Activated CD8-positive, alpha-beta T cell treated with anti-CD3 and anti-CD28 coated beads for 36 hours (primary cell): ENCODE measurements at regions not wholly inside any gene's neighbourhood (a gene's known extent, or its start where the extent isn't known, plus 50 kb on each side); places are given as distances from the start of the nearest gene placed in this dataset.

Experiments
- ATAC-seq: fragments of 200-7000 bp; cut with Tn5 transposase; one replicate; pipeline ENCODE4 v1.10.0; 2021; ENCODE audit warnings: mild to moderate bottlenecking, moderate library complexity
- CTCF ChIA-PET: fragments of 350-600 bp; sonication (Branson Sonifier 250); formaldehyde crosslinking; loops from one replicate; lab custom pipeline; 2021; ENCODE audit warnings: antibody characterized with exemption; lab: Charles Lee
- POLR2A ChIA-PET: fragments of 350-600 bp; sonication (Branson Sonifier 250); formaldehyde crosslinking; loops from one replicate; lab custom pipeline; 2021; ENCODE audit warnings: antibody characterized with exemption; lab: Charles Lee
- DNase-seq: peaks from one replicate; pipeline ENCODE4 v3.0.0-alpha.2; 2020
- H3K27ac Mint-ChIP-seq: one replicate; pipeline ENCODE4 v1.8.0; 2021; ENCODE audit warnings: mild to moderate bottlenecking, mixed read lengths
- H3K27me3 Mint-ChIP-seq: one replicate; pipeline ENCODE4 v1.8.0; 2021; ENCODE audit warnings: mixed read lengths
- H3K36me3 Mint-ChIP-seq: one replicate; pipeline ENCODE4 v1.8.0; 2021; ENCODE audit warnings: low read depth, mixed read lengths
- H3K4me1 Mint-ChIP-seq: one replicate; pipeline ENCODE4 v1.8.0; 2021; ENCODE audit warnings: low read depth, mixed read lengths
- H3K4me3 Mint-ChIP-seq: one replicate; pipeline ENCODE4 v1.8.0; 2021; ENCODE audit warnings: mild to moderate bottlenecking, moderate library complexity, mixed read lengths
- H3K9me3 Mint-ChIP-seq: one replicate; pipeline ENCODE4 v1.8.0; 2021; ENCODE audit warnings: mixed read lengths
- intact Hi-C: fragments of 100-400 bp; cut with micrococcal nuclease; formaldehyde crosslinking; loops from one replicate; pipeline ENCODE4 v1.10.0; 2022
- TF ChIP-seq, protein P1 (sequence below): fragments of 200-600 bp; IDR thresholded peaks from one replicate; pipeline ENCODE4 v1.8.0; 2022; ENCODE audit warnings: antibody characterized with exemption, mild to moderate bottlenecking

DNA sequence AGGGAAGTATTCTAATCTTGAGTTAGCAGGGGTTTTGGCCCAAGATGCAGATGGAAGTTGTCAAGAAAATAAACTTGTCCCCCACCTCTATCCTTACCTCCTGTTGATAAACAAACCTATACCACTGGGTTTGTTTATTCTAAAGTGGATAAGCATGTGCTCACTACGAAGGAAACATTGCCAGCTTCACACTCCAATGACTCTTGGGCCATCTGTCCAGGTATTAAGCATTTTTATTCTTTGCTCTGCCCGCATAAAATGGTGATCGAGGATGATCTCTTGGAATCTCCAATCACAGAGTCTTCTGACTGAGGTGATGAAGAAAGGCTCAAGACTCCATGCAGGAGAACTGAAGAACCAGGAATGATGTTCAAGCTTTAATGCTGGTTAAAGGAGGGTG lies 1908.4 kb upstream of the PIK3C3 start:
- intact Hi-C loops, result no loop called here
- Mint-ChIP-seq H3K27ac (no peak overlapping the region), H3K36me3 (no peaks in the 10 kb centered on the region), H3K27me3 (no peaks in the 10 kb centered on the region), H3K4me1 (no peaks in the 10 kb centered on the region), H3K4me3 (no peak overlapping the region), H3K9me3 (peaks cover 6% of the 10 kb centered on the region)
- POLR2A ChIA-PET, result no interaction called here
- CTCF ChIA-PET, result no interaction called here
- TF ChIP-seq, protein P1, sequence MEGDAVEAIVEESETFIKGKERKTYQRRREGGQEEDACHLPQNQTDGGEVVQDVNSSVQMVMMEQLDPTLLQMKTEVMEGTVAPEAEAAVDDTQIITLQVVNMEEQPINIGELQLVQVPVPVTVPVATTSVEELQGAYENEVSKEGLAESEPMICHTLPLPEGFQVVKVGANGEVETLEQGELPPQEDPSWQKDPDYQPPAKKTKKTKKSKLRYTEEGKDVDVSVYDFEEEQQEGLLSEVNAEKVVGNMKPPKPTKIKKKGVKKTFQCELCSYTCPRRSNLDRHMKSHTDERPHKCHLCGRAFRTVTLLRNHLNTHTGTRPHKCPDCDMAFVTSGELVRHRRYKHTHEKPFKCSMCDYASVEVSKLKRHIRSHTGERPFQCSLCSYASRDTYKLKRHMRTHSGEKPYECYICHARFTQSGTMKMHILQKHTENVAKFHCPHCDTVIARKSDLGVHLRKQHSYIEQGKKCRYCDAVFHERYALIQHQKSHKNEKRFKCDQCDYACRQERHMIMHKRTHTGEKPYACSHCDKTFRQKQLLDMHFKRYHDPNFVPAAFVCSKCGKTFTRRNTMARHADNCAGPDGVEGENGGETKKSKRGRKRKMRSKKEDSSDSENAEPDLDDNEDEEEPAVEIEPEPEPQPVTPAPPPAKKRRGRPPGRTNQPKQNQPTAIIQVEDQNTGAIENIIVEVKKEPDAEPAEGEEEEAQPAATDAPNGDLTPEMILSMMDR, result no peak
- DNase-seq, result no peak
- ATAC-seq, result no peak

DNA sequence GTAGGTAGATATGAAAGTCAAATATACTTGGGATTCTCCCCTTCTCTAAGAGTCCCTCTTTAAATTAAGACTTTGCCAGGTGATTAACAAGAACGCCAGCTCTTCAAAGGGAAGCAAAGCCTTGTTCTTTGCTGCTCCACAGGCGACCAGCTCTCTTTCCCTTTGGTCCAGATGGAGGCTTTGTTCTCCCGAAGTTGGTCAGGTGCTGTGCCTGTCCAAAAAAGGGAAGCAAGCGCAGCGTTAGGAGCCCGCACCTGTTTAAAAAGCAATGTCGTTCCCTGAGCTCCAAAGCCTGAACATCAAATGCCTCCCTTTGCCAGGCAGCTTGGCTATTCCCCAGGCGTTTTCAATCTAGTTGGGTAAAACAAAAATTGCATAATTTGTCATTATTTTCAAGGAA lies 1913.1 kb upstream of the PIK3C3 start:
- TF ChIP-seq, protein P1, result no peak
- H3K27ac Mint-ChIP-seq, result no peak overlapping the region
- H3K27me3 Mint-ChIP-seq, result no peaks in the 10 kb centered on the region
- intact Hi-C loops, result no loop called here
- no peaks in the 10 kb centered on the region for H3K4me1 Mint-ChIP-seq
- ChIA-PET CTCF (no interaction called here), POLR2A (no interaction called here)
- DNase-seq (no peak), ATAC-seq (no peak)
- no peaks in the 10 kb centered on the region for H3K36me3 Mint-ChIP-seq
- no peak overlapping the region for H3K4me3 Mint-ChIP-seq
- peaks cover 8% of the 10 kb centered on the region for H3K9me3 Mint-ChIP-seq

DNA sequence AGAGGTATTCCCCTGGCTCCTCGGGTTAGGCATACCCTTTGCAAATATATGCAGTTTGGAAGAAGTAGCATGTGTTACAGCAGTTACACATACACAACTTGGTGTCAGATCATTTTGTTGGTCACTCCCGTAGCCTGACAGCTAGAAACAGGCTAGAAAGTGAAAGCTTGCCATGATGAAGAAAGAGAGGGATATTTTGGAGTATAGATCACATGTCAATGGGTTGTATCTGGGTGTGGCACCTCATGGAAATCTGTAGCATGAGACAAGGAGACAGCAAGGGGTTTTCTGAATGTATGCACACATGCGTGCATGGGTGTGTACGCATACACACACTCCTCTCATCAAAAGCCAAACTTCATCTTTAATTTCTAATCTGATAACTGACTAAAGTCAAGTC lies 1914.5 kb upstream of the PIK3C3 start:
- Mint-ChIP-seq H3K9me3 (peaks cover 6% of the 10 kb centered on the region), H3K27me3 (no peaks in the 10 kb centered on the region), H3K4me3 (no peak overlapping the region), H3K27ac (no peak overlapping the region), H3K36me3 (no peaks in the 10 kb centered on the region), H3K4me1 (no peaks in the 10 kb centered on the region)
- TF ChIP-seq, protein P1, result no peak
- no peak for DNase-seq
- POLR2A ChIA-PET, result no interaction called here
- intact Hi-C loops, result no loop called here
- CTCF ChIA-PET, result no interaction called here
- ATAC-seq, result no peak

DNA sequence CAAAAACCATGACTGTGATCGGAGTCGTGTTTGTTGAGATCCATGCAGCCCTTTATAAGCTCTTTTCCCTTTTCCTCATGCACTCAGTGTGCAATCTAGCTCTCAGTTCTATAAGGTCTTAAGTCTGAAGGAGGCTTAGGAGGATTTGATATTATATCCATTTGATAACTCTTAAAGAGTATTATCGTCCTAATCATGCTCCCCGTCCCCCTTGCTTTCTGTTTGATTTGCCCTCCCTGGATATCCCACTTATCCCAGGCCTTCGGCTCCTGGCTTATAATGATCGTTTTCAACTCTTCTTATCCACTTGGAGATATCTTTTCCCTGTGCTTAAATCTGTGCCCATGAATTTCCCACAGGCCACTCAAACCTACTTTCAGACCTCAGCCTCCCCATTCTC lies 1917.7 kb upstream of the PIK3C3 start:
- Mint-ChIP-seq H3K4me3 (no peak overlapping the region), H3K4me1 (no peaks in the 10 kb centered on the region)
- POLR2A ChIA-PET, result no interaction called here

DNA sequence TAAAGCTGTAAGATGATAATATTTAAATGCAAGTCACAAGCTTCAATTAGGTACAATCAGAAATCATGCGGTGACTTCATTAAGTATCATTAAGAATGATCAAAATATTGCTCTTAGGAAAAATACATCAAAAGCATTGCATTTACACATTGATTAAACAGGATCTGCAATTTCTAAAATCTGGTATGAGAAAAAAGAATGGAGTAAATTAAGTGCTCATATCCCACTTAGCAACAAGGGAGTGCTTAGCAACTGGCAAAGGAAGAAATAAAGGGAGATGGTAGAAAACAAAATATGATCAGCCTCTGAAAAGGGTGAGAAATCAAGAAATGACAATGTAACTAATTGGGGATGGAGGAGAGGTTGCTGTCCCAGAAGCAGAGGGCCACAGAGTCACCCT lies 1918.2 kb upstream of the PIK3C3 start:
- no peaks in the 10 kb centered on the region for H3K27me3 Mint-ChIP-seq
- H3K27ac Mint-ChIP-seq, result no peak overlapping the region
- ATAC-seq (no peak), DNase-seq (no peak)
- peaks cover 4% of the 10 kb centered on the region for H3K9me3 Mint-ChIP-seq
- POLR2A ChIA-PET, result no interaction called here
- intact Hi-C loops, result no loop called here
- H3K36me3 Mint-ChIP-seq, result no peaks in the 10 kb centered on the region
- CTCF ChIA-PET, result no interaction called here
- H3K4me3 Mint-ChIP-seq, result no peak overlapping the region
- no peaks in the 10 kb centered on the region for H3K4me1 Mint-ChIP-seq
- TF ChIP-seq, protein P1, result no peak

More for the DNA sequence above, 1917.7 kb upstream of the PIK3C3 start:
- H3K27me3 Mint-ChIP-seq, result no peaks in the 10 kb centered on the region
- intact Hi-C loops, result no loop called here
- ATAC-seq, result no peak
- CTCF ChIA-PET, result no interaction called here
- DNase-seq, result no peak
- no peak overlapping the region for H3K27ac Mint-ChIP-seq
- no peaks in the 10 kb centered on the region for H3K36me3 Mint-ChIP-seq
- TF ChIP-seq, protein P1, result no peak
- H3K9me3 Mint-ChIP-seq, result peaks cover 3% of the 10 kb centered on the region
